T1000 (cell line): ENCODE measurements at regions not wholly inside any gene's neighbourhood (a gene's known extent, or its start where the extent isn't known, plus 50 kb on each side); places are given as distances from the start of the nearest gene placed in this dataset.

ENCODE experiments used
- DNase-seq: peaks from one replicate; lab custom pipeline; 2025; ENCODE audit warnings: mixed read lengths; lab: John Stamatoyannopoulos, UW

GRCh38 chr3:120838441-120839091 lies 69.4 kb upstream of the STXBP5L start:
- DNase-seq: no peak

- no peak for DNase-seq
Observed at GRCh38 chr3:120839120-120839519, 68.9 kb upstream of the STXBP5L start.

- no peak for DNase-seq
Observed at GRCh38 chr3:120841264-120841663, 66.7 kb upstream of the STXBP5L start.

- no peak for DNase-seq
Observed at GRCh38 chr3:120846073-120846472, 61.9 kb upstream of the STXBP5L start.

GRCh38 chr3:120848503-120848902 lies 59.5 kb upstream of the STXBP5L start:
- no peak for DNase-seq

- DNase-seq: no peak
Observed at GRCh38 chr3:120850381-120851295, 57.4 kb upstream of the STXBP5L start.

- DNase-seq: no peak
Observed at GRCh38 chr3:120852412-120852811, 55.6 kb upstream of the STXBP5L start.

GRCh38 chr3:120853416-120853815 lies 54.6 kb upstream of the STXBP5L start:
- no peak for DNase-seq

- DNase-seq: no peak
Observed at GRCh38 chr3:120854908-120855526, 53.0 kb upstream of the STXBP5L start.

GRCh38 chr3:120855665-120856437 lies 52.2 kb upstream of the STXBP5L start:
- DNase-seq: peak; percentile 61
